IMR-90 (cell line): ENCODE measurements at regions not wholly inside any gene's neighbourhood (a gene's known extent, or its start where the extent isn't known, plus 50 kb on each side); places are given as distances from the start of the nearest gene placed in this dataset.

ENCODE experiments used
- ATAC-seq: fragments of 200-7000 bp; cut with Tn5 transposase; 2 replicates; pipeline ENCODE4 v1.9.1; 2020; ENCODE audit warnings: low read depth, mild to moderate bottlenecking, moderate library complexity
- BruUV-seq: library from RNA; stranded (reverse); fragments of 400-500 nt; replicated peaks from 2 replicates; lab custom pipeline; 2021; lab: Mats Ljungman, UMichigan
- CTCF ChIA-PET: fragments of 300-600 bp; formaldehyde crosslinking; extraction: SDS; loops from one replicate; lab custom pipeline; 2021; ENCODE audit warnings: antibody characterized with exemption; lab: Yijun Ruan, JAX
- POLR2A ChIA-PET: fragments of 300-600 bp; sonication (Branson Sonifier 250); formaldehyde crosslinking; loops from one replicate; lab custom pipeline; 2022; ENCODE audit warnings: antibody characterized with exemption; ENCODE audit not compliant: unreplicated experiment; lab: Charles Lee
- DNase-seq: peaks from one replicate; pipeline ENCODE4 v3.0.0; 2013
- H2AFZ ChIP-seq: replicated peaks from 2 replicates; pipeline ENCODE3; 2013; ENCODE audit warnings: low read length, mild to moderate bottlenecking; ENCODE audit not compliant: poor library complexity
- H2AK5ac ChIP-seq: 2 replicates; pipeline ENCODE4 v1.6.1; 2013; ENCODE audit warnings: low read depth, low read length, inconsistent platforms
- H2AK9ac ChIP-seq: replicated peaks from 2 replicates; pipeline ENCODE3; 2013; ENCODE audit warnings: mild to moderate bottlenecking, low read depth, low read length, moderate library complexity; ENCODE audit not compliant: poor library complexity
- H2BK120ac ChIP-seq: 2 replicates; pipeline ENCODE4 v1.6.1; 2013; ENCODE audit warnings: low read depth, low read length, inconsistent platforms
- H2BK15ac ChIP-seq: 3 replicates; pipeline ENCODE4 v1.6.1; 2013; ENCODE audit warnings: low read depth, low read length, inconsistent platforms
- H2BK20ac ChIP-seq: 2 replicates; pipeline ENCODE4 v1.6.1; 2013; ENCODE audit warnings: low read depth, mild to moderate bottlenecking, inconsistent platforms, low read length, moderate library complexity
- H2BK5ac ChIP-seq: 2 replicates; pipeline ENCODE4 v1.6.1; 2013; ENCODE audit warnings: mild to moderate bottlenecking, low read depth, low read length, inconsistent platforms; ENCODE audit not compliant: poor library complexity, severe bottlenecking
- H3K14ac ChIP-seq: replicated peaks from 2 replicates; pipeline ENCODE4 v1.6.1; 2013; ENCODE audit warnings: low read depth, low read length, inconsistent platforms
- H3K18ac ChIP-seq: 2 replicates; pipeline ENCODE4 v1.6.1; 2013; ENCODE audit warnings: low read depth, low read length, control low read depth
- H3K23ac ChIP-seq: 2 replicates; pipeline ENCODE4 v1.6.1; 2013; ENCODE audit warnings: low read depth, low read length, inconsistent platforms
- H3K27ac ChIP-seq: 2 replicates; pipeline ENCODE4 v1.5.1; 2013; ENCODE audit warnings: mild to moderate bottlenecking, control low read depth, low read length; ENCODE audit not compliant: insufficient read depth
- H3K27me3 ChIP-seq: 2 replicates; pipeline ENCODE4 v1.6.1; 2013; ENCODE audit warnings: low read length; ENCODE audit not compliant: control insufficient read depth, insufficient read depth
- H3K36me3 ChIP-seq: 2 replicates; pipeline ENCODE4 v1.6.1; 2013; ENCODE audit warnings: low read length, mixed read lengths; ENCODE audit not compliant: control insufficient read depth, insufficient read depth
- H3K4ac ChIP-seq: 2 replicates; pipeline ENCODE4 v1.6.1; 2013; ENCODE audit warnings: low read depth, low read length, inconsistent platforms
- H3K4me1 ChIP-seq: 2 replicates; pipeline ENCODE4 v1.6.1; 2013; ENCODE audit warnings: low read length, mixed read lengths; ENCODE audit not compliant: control insufficient read depth, insufficient read depth
- H3K4me2 ChIP-seq: 2 replicates; pipeline ENCODE4 v1.6.1; 2013; ENCODE audit warnings: low read depth, mild to moderate bottlenecking, control low read depth, low read length, moderate library complexity
- H3K4me3 ChIP-seq: 2 replicates; pipeline ENCODE4 v1.5.1; 2013; ENCODE audit warnings: low read depth, mild to moderate bottlenecking, control low read depth, low read length, moderate library complexity; ENCODE audit not compliant: insufficient read depth
- H3K56ac ChIP-seq: 2 replicates; pipeline ENCODE4 v1.6.1; 2013; ENCODE audit warnings: low read length, inconsistent platforms; ENCODE audit not compliant: insufficient read depth; ENCODE audit errors: extremely low read depth
- H3K79me1 ChIP-seq, 2 experiments: 2 replicates each; pipeline ENCODE4 v1.6.1; 2013; ENCODE audit warnings: low read length in 2 of 2, inconsistent platforms in 1 of 2, low read depth in 1 of 2
- H3K9ac ChIP-seq: 2 replicates; pipeline ENCODE4 v1.6.1; 2013; ENCODE audit warnings: low read depth, low read length, control low read depth
- H3K9me1 ChIP-seq: 2 replicates; pipeline ENCODE4 v1.6.1; 2013; ENCODE audit warnings: low read length, inconsistent platforms; ENCODE audit not compliant: insufficient read depth
- H3K9me3 ChIP-seq: 2 replicates; pipeline ENCODE4 v1.6.1; 2013; ENCODE audit warnings: low read length; ENCODE audit not compliant: control insufficient read depth, insufficient read depth
- H4K20me1 ChIP-seq: 2 replicates; pipeline ENCODE4 v1.6.1; 2013; ENCODE audit warnings: low read length, inconsistent platforms; ENCODE audit not compliant: insufficient read depth
- H4K5ac ChIP-seq: 2 replicates; pipeline ENCODE4 v1.6.1; 2013; ENCODE audit warnings: mild to moderate bottlenecking, low read depth, low read length, control low read depth
- H4K8ac ChIP-seq, 2 experiments: 2 replicates each; pipeline ENCODE4 v1.6.1; 2013; ENCODE audit warnings: low read depth in 2 of 2, low read length in 2 of 2, control low read depth in 1 of 2, inconsistent platforms in 1 of 2
- H4K91ac ChIP-seq: 2 replicates; pipeline ENCODE4 v1.6.1; 2013; ENCODE audit warnings: low read depth, low read length, inconsistent platforms; ENCODE audit not compliant: insufficient read depth
- CEBPB ChIP-seq: IDR thresholded peaks from 2 replicates; pipeline ENCODE4 v1.6.1; 2012; ENCODE audit warnings: low read depth, low read length, improper control_type of control experiment
- CHD1 ChIP-seq: IDR thresholded peaks from 2 replicates; pipeline ENCODE4 v1.6.1; 2012; ENCODE audit warnings: low read depth, low read length, improper control_type of control experiment
- MAFK ChIP-seq: IDR thresholded peaks from 2 replicates; pipeline ENCODE4 v1.6.1; 2012; ENCODE audit warnings: low read depth, low read length, improper control_type of control experiment
- NFE2L2 ChIP-seq: fragments of 150-350 bp; IDR thresholded peaks from 2 replicates; pipeline ENCODE4 v1.6.1; 2016; ENCODE audit warnings: low read depth, mild to moderate bottlenecking, low read length
- SMC3 ChIP-seq: fragments of 150-350 bp; IDR thresholded peaks from 2 replicates; pipeline ENCODE4 v1.6.1; 2016; ENCODE audit warnings: low read depth, mild to moderate bottlenecking, antibody characterized with exemption, low read length, moderate library complexity
- dilution Hi-C: fragments of 300-500 bp; cut with HindIII; formaldehyde crosslinking; loops from one replicate; pipeline ENCODE4 v1.14.3; 2018; ENCODE audit warnings: low sequenced_read_pairs; ENCODE audit not compliant: unreplicated experiment
- in situ Hi-C: fragments of 300-500 bp; cut with MboI; formaldehyde crosslinking; loops from 3 replicates; pipeline ENCODE4 v1.14.3; 2019; ENCODE audit warnings: low sequenced_read_pairs, inconsistent platforms, mixed read lengths
- intact Hi-C: fragments of 100-400 bp; cut with micrococcal nuclease; formaldehyde crosslinking; loops from 2 replicates; pipeline ENCODE4 v1.10.0; 2022
- TF ChIP-seq, protein P1 (sequence below): fragments of 150-350 bp; IDR thresholded peaks from 2 replicates; pipeline ENCODE4 v1.6.1; 2017; ENCODE audit warnings: mild to moderate bottlenecking, antibody characterized with exemption, low read length, low read depth

DNA sequence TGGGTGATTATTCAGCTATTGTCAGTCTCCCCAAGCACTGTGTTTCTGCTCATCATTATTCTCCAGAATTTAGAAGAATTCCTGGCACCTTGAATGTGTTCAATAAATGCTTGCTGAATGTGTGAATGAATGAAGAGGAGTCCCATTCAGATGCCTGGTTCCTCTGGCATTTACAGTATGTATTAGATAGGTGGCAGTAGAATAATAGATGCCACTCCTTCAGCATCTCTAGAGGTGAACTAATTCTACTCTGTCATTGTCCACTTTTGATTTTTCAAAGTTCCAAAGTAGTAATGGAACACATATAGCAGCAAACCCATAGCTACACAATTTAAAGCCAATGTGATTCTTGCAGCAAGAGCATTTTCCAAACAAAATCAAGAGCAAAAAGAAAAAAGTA lies 118.9 kb upstream of the CEP162 start:
- Histone ChIP-seq H2AK5ac (no peak overlapping the region), H3K56ac (no peak overlapping the region), H3K23ac (no peak overlapping the region), H3K9ac (no peak overlapping the region), H4K8ac (no peak overlapping the region), H3K27me3 (no peaks in the 10 kb centered on the region), H2BK5ac (no peak overlapping the region), H3K4ac (no peak overlapping the region), H3K14ac (no peak overlapping the region), H3K9me1 (no peaks in the 10 kb centered on the region), H3K4me2 (no peak overlapping the region), H3K18ac (no peak overlapping the region), H2BK120ac (no peak overlapping the region), H3K4me1 (no peaks in the 10 kb centered on the region), H3K36me3 (no peaks in the 10 kb centered on the region), H2AFZ (no peak overlapping the region), H2BK20ac (no peak overlapping the region), H2AK9ac (no peak overlapping the region), H3K27ac (no peak overlapping the region), H4K91ac (no peak overlapping the region), H4K5ac (no peak overlapping the region), H3K9me3 (no peaks in the 10 kb centered on the region), H3K79me1 (no peaks in the 10 kb centered on the region), H4K20me1 (no peaks in the 10 kb centered on the region), H2BK15ac (no peak overlapping the region), H3K4me3 (no peak overlapping the region)
- dilution Hi-C loops (no loop called here), in situ Hi-C loops (no loop called here), intact Hi-C loops (no loop called here)
- TF ChIP-seq, protein P1, sequence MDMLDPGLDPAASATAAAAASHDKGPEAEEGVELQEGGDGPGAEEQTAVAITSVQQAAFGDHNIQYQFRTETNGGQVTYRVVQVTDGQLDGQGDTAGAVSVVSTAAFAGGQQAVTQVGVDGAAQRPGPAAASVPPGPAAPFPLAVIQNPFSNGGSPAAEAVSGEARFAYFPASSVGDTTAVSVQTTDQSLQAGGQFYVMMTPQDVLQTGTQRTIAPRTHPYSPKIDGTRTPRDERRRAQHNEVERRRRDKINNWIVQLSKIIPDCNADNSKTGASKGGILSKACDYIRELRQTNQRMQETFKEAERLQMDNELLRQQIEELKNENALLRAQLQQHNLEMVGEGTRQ, result no peak
- TF ChIP-seq SMC3 (no peak), CEBPB (no peak), NFE2L2 (no peak), MAFK (no peak), CHD1 (no peak)
- BruUV-seq, result no TSS peak
- DNase-seq (no peak), ATAC-seq (no peak)
- POLR2A ChIA-PET, result no interaction called here
- CTCF ChIA-PET, result no interaction called here
